Stimulated activated CD4-positive, alpha-beta T cell treated with anti-CD3 and anti-CD28 coated beads, Interleukin-15, amount 100 ng/mL, for 48 hours (primary cell): ENCODE measurements at regions not wholly inside any gene's neighbourhood (a gene's known extent, or its start where the extent isn't known, plus 50 kb on each side); places are given as distances from the start of the nearest gene placed in this dataset.
A peak's percentile ranks its signal among the peaks of the same experiment; 100 is the strongest.

ENCODE experiments used
- DNase-seq, 2 donors: peaks; one replicate each; pipeline ENCODE4 v3.0.0-alpha.2; 2020; ENCODE audit warnings: low read depth in 2 of 2

- DNase-seq: no peak
Observed at GRCh38 chr20:43863821-43864544, 50.7 kb upstream of the TOX2 start.

GRCh38 chr20:43863330-43863729 is 51.3 kb upstream of the TOX2 start:
- no peak for DNase-seq

- DNase-seq: no peak
Observed at GRCh38 chr20:43862438-43862837, 52.2 kb upstream of the TOX2 start.

GRCh38 chr20:43859994-43860393 is 54.7 kb upstream of the TOX2 start:
- no peak for DNase-seq

GRCh38 chr20:43857932-43858331 is 56.7 kb upstream of the TOX2 start:
- DNase-seq: no peak

- DNase-seq: no peak
Observed at GRCh38 chr20:43857127-43857526, 57.5 kb upstream of the TOX2 start.

GRCh38 chr20:43855803-43856202 is 58.8 kb upstream of the TOX2 start:
- DNase-seq: no peak

- DNase-seq: no peak
Observed at GRCh38 chr20:43853918-43854317, 60.7 kb upstream of the TOX2 start.

GRCh38 chr20:43853174-43853803 is 61.4 kb upstream of the TOX2 start:
- no peak for DNase-seq

- DNase-seq: no peak
Observed at GRCh38 chr20:43849496-43850186, 65.0 kb upstream of the TOX2 start.

- no peak for DNase-seq
Observed at GRCh38 chr20:43846516-43846905, 68.1 kb upstream of the TOX2 start.

GRCh38 chr20:43844778-43845614 is 69.7 kb upstream of the TOX2 start:
- no peak for DNase-seq

- no peak for DNase-seq
Observed at GRCh38 chr20:43843965-43844660, 70.5 kb upstream of the TOX2 start.

- DNase-seq: no peak
Observed at GRCh38 chr20:43843096-43843964, 71.3 kb upstream of the TOX2 start.

- no peak for DNase-seq
Observed at GRCh38 chr20:43842126-43843020, 72.3 kb upstream of the TOX2 start.

- peak in 1 of 2 donors; percentile 15 for DNase-seq
Observed at GRCh38 chr20:43840382-43841070, 74.1 kb upstream of the TOX2 start.

- DNase-seq: no peak
Observed at GRCh38 chr20:43839793-43840199, 74.9 kb upstream of the TOX2 start.

- no peak for DNase-seq
Observed at GRCh38 chr20:43838703-43839060, 76.0 kb upstream of the TOX2 start.
